ENCODE measurements at regions not wholly inside any gene's neighbourhood (a gene's known extent, or its start where the extent isn't known, plus 50 kb on each side); places are given as distances from the start of the nearest gene placed in this dataset.

DNA sequence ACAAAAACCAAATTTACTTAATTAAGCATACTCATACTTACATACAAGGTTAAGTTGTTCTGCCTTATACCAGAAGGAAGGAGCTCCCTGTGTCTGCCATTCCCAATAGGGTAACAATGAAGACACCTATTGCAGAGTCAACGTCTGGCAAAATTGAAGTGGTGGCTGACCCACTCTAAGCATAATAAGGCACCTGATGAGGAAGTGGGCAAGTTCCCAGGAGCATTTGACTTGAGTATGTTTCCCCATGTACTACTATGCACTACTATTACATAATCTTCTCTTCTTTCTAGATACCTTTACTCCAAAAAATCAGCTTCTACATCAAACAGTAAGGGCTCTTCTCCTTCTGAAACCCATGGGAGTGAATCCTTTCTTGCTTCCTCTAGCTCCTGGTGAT lies 591.5 kb downstream of the PPARGC1A start:
- H3K4me3 Mint-ChIP-seq = no peak overlapping the region

DNA sequence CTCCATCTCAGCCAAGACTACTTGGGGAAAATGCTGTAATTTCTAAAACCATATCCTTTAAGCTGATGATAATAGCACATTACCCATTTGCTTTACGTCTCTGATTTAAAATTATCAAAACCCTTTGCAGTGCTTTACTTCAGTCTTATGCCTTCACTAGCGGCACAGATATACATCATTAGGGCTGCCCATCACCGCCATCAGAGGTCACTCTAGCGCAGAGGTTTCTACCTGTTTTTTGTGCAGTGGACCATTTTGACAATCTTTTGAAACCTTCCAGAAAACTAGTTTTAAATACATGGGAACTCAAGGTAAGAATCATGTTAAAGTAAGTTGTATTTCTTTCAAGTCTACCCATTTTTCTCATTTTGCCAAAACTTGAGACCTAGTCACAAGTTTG lies 592.5 kb downstream of the PPARGC1A start:
- Histone ChIP-seq H3K27ac (ENCODE audit: low read length) (no peak overlapping the region), H3K36me3 (ENCODE audit: control insufficient read depth, insufficient read depth, low read length) (no peaks in the 10 kb centered on the region), H3K4me1 (ENCODE audit: control insufficient read depth, insufficient read depth, low read length) (peaks cover under 1% of the 10 kb centered on the region), H3K27me3 (ENCODE audit: control insufficient read depth, insufficient read depth, low read length) (no peaks in the 10 kb centered on the region), H3K4me3 (ENCODE audit: low read length) (no peak overlapping the region), H3K9me3 (ENCODE audit: control insufficient read depth, insufficient read depth, low read length) (no peaks in the 10 kb centered on the region)
- H3K4me1 Mint-ChIP-seq = no peaks in the 10 kb centered on the region
- ATAC-seq (no peak), DNase-seq (no peak)
- no peak overlapping the region for H3K27ac Mint-ChIP-seq
- H3K9me3 Mint-ChIP-seq = peaks cover 4 to 8% of the 10 kb centered on the region in 2 donors
- H3K36me3 Mint-ChIP-seq = no peaks in the 10 kb centered on the region
- TF ChIP-seq, protein P1, sequence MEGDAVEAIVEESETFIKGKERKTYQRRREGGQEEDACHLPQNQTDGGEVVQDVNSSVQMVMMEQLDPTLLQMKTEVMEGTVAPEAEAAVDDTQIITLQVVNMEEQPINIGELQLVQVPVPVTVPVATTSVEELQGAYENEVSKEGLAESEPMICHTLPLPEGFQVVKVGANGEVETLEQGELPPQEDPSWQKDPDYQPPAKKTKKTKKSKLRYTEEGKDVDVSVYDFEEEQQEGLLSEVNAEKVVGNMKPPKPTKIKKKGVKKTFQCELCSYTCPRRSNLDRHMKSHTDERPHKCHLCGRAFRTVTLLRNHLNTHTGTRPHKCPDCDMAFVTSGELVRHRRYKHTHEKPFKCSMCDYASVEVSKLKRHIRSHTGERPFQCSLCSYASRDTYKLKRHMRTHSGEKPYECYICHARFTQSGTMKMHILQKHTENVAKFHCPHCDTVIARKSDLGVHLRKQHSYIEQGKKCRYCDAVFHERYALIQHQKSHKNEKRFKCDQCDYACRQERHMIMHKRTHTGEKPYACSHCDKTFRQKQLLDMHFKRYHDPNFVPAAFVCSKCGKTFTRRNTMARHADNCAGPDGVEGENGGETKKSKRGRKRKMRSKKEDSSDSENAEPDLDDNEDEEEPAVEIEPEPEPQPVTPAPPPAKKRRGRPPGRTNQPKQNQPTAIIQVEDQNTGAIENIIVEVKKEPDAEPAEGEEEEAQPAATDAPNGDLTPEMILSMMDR (IDR thresholded peaks at IDR 0.05) = no peak
- H3K27me3 Mint-ChIP-seq (ENCODE audit: low read depth in 2 of 2) = no peaks in the 10 kb centered on the region
- intact Hi-C loops (cut with micrococcal nuclease) = no loop called here
- no peak overlapping the region for H3K4me3 Mint-ChIP-seq
- 94% methylated on average over 4 of the region's 4 CpGs for WGBS (ENCODE audit: insufficient coverage)

More for the DNA sequence above, 591.5 kb downstream of the PPARGC1A start:
- intact Hi-C loops (cut with micrococcal nuclease) = no loop called here
- H3K36me3 Mint-ChIP-seq = no peaks in the 10 kb centered on the region
- no peaks in the 10 kb centered on the region for H3K27me3 Mint-ChIP-seq (ENCODE audit: low read depth in 2 of 2)
- Histone ChIP-seq H3K4me1 (ENCODE audit: control insufficient read depth, insufficient read depth, low read length) (no peaks in the 10 kb centered on the region), H3K27ac (ENCODE audit: low read length) (no peak overlapping the region), H3K27me3 (ENCODE audit: control insufficient read depth, insufficient read depth, low read length) (no peaks in the 10 kb centered on the region), H3K4me3 (ENCODE audit: low read length) (no peak overlapping the region), H3K36me3 (ENCODE audit: control insufficient read depth, insufficient read depth, low read length) (no peaks in the 10 kb centered on the region), H3K9me3 (ENCODE audit: control insufficient read depth, insufficient read depth, low read length) (no peaks in the 10 kb centered on the region)
- TF ChIP-seq, protein P1 (IDR thresholded peaks at IDR 0.05) = no peak
- ATAC-seq (no peak), DNase-seq (no peak)
- peaks cover 7 to 8% of the 10 kb centered on the region in 2 donors for H3K9me3 Mint-ChIP-seq
- H3K4me1 Mint-ChIP-seq = no peaks in the 10 kb centered on the region
- no peak overlapping the region for H3K27ac Mint-ChIP-seq
- 85% methylated on average over 1 of the region's 1 CpG for WGBS (ENCODE audit: insufficient coverage)

DNA sequence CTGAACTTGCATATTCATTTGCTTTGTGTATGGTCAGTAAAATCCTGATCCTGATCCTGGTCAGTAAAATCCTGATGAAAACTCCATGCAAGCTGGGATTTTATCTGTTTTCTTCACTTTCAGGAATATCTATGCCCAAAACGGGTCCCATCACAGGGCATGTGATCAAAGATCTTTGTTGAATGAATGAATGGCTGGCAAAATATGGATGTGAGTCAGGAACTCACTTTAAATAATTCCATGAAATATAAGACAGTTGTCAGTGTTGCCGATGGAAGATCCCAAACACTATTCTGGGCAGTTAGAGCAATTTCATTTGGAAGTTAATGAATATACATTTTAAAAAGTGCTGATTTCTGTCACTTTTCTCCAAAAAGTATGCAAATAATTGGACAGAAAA lies 598.4 kb downstream of the GBA3 start:
- no peaks in the 10 kb centered on the region for H3K4me1 Mint-ChIP-seq
- H3K9me3 ChIP-seq (ENCODE audit: control insufficient read depth, insufficient read depth, low read length) = no peaks in the 10 kb centered on the region

DNA sequence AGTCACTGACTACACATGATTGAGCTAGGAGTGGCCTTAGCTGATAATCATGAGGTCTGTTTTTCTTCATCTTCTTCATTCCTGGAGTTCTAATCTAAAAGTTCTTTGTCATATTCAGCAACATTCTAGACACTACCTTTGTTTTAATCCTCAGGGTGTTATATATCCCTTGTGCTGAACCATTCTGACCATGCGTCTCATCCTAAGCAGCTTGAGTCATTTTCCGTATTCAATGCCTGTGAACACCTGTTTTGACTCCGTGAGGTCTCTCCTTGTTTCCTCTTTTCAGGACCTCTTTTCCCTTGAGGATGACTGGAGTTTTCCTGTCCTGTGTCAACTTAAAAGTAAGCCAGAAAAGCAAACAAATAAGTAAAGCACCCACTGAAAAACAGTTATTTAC lies 597.9 kb downstream of the GBA3 start:
- peaks cover 2 to 6% of the 10 kb centered on the region in 2 donors for H3K9me3 Mint-ChIP-seq
- H3K4me3 Mint-ChIP-seq = no peak overlapping the region
- no peaks in the 10 kb centered on the region for H3K36me3 Mint-ChIP-seq
- intact Hi-C loops (cut with micrococcal nuclease) = no loop called here
- H3K27me3 ChIP-seq (ENCODE audit: control insufficient read depth, insufficient read depth, low read length) = no peaks in the 10 kb centered on the region
- H3K27me3 Mint-ChIP-seq (ENCODE audit: low read depth in 2 of 2) = no peaks in the 10 kb centered on the region
- H3K27ac ChIP-seq (ENCODE audit: low read length) = no peak overlapping the region
- TF ChIP-seq, protein P1 (IDR thresholded peaks at IDR 0.05) = no peak
- 72% methylated on average over 3 of the region's 3 CpGs for WGBS (ENCODE audit: insufficient coverage)
- H3K36me3 ChIP-seq (ENCODE audit: control insufficient read depth, insufficient read depth, low read length) = no peaks in the 10 kb centered on the region
- H3K4me1 Mint-ChIP-seq = no peaks in the 10 kb centered on the region
- H3K9me3 ChIP-seq (ENCODE audit: control insufficient read depth, insufficient read depth, low read length) = no peaks in the 10 kb centered on the region
- ATAC-seq = no peak
- H3K4me3 ChIP-seq (ENCODE audit: low read length) = no peak overlapping the region
- H3K4me1 ChIP-seq (ENCODE audit: control insufficient read depth, insufficient read depth, low read length) = peaks cover 2% of the 10 kb centered on the region
- no peak for DNase-seq
- no peak overlapping the region for H3K27ac Mint-ChIP-seq

More for the DNA sequence above, 598.4 kb downstream of the GBA3 start:
- Histone ChIP-seq H3K4me1 (ENCODE audit: control insufficient read depth, insufficient read depth, low read length) (peaks cover 2% of the 10 kb centered on the region), H3K27ac (ENCODE audit: low read length) (no peak overlapping the region), H3K4me3 (ENCODE audit: low read length) (no peak overlapping the region), H3K36me3 (ENCODE audit: control insufficient read depth, insufficient read depth, low read length) (no peaks in the 10 kb centered on the region), H3K27me3 (ENCODE audit: control insufficient read depth, insufficient read depth, low read length) (no peaks in the 10 kb centered on the region)
- Mint-ChIP-seq H3K27ac (no peak overlapping the region), H3K9me3 (peaks cover 2 to 4% of the 10 kb centered on the region in 2 donors), H3K27me3 (ENCODE audit: low read depth in 2 of 2) (no peaks in the 10 kb centered on the region), H3K4me3 (no peak overlapping the region), H3K36me3 (no peaks in the 10 kb centered on the region)
- intact Hi-C loops (cut with micrococcal nuclease) = no loop called here
- no peak for ATAC-seq
- TF ChIP-seq, protein P1 (IDR thresholded peaks at IDR 0.05) = no peak
- 93% methylated on average over 2 of the region's 2 CpGs for WGBS (ENCODE audit: insufficient coverage)
- no peak for DNase-seq

All from natural killer cell (primary cell).